ENCODE measurements at regions not wholly inside any gene's neighbourhood (a gene's known extent, or its start where the extent isn't known, plus 50 kb on each side); places are given as distances from the start of the nearest gene placed in this dataset.

DNA sequence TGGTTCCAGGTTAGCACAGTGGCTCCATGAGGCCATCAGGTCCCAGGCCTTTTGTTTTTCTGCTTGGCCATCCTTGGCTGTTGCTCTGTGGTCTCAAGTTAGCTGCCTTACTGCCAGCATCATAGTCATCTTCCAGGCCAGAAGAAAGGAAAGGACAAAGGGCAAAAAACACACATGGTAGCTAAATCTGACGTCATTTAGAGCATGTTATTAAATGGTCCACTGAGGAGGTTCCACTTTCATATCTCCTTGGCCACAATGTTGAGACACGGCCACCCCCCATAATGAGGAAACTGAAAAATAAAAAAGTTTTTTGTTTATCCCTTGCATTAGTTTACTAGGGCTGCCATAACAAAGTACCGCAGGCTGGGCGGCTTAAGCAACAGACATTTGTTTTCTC is 106.4 kb upstream of the NIPBL start:
- TF ChIP-seq ZNF274 (IDR thresholded peaks at IDR 0.05; ENCODE audit: low read depth, low read length) (no peak), YY1 (IDR thresholded peaks at IDR 0.05; ENCODE audit: insufficient read depth, insufficient read length) (no peak)
